ENCODE measurements at regions not wholly inside any gene's neighbourhood (a gene's known extent, or its start where the extent isn't known, plus 50 kb on each side); places are given as distances from the start of the nearest gene placed in this dataset.
"Not testable (repeated sequence)": the region's sequence is repeated elsewhere in the genome, so short reads cannot be mapped to it uniquely, and the experiment has no call there.

- H3K27ac Mint-ChIP-seq; DNase-seq; POLR2A ChIA-PET; H3K4me1 Mint-ChIP-seq (ENCODE audit: low read depth); CTCF ChIA-PET; H3K36me3 Mint-ChIP-seq; intact Hi-C loops (cut with micrococcal nuclease); H3K27me3 Mint-ChIP-seq; H3K4me3 Mint-ChIP-seq; H3K9me3 Mint-ChIP-seq: not testable (repeated sequence)
Observed at GRCh38 chr9:61628951-61629350, 439.1 kb downstream of the SPATA31A7 start.

GRCh38 chr9:61634192-61634591 lies 444.4 kb downstream of the SPATA31A7 start:
- Mint-ChIP-seq H3K4me1 (ENCODE audit: low read depth) (no peaks in the 10 kb centered on the region), H3K36me3 (no peaks in the 10 kb centered on the region), H3K27ac (no peak overlapping the region), H3K27me3 (no peaks in the 10 kb centered on the region), H3K9me3 (no peaks in the 10 kb centered on the region), H3K4me3 (no peak overlapping the region)
- ChIA-PET POLR2A (no interaction called here), CTCF (no interaction called here)
- no peak for DNase-seq
- intact Hi-C loops (cut with micrococcal nuclease), result no loop called here

- H3K27ac Mint-ChIP-seq; H3K36me3 Mint-ChIP-seq; H3K4me1 Mint-ChIP-seq (ENCODE audit: low read depth); H3K27me3 Mint-ChIP-seq; H3K4me3 Mint-ChIP-seq; DNase-seq; intact Hi-C loops (cut with micrococcal nuclease); POLR2A ChIA-PET; CTCF ChIA-PET: not testable (repeated sequence)
- H3K9me3 Mint-ChIP-seq, result peaks cover 20% of the 10 kb centered on the region
Observed at GRCh38 chr9:61664232-61664631, 474.4 kb downstream of the SPATA31A7 start.

GRCh38 chr9:61665330-61665751 lies 475.5 kb downstream of the SPATA31A7 start:
- intact Hi-C loops (cut with micrococcal nuclease), result no loop called here
- ChIA-PET POLR2A (no interaction called here), CTCF (no interaction called here)
- Mint-ChIP-seq H3K9me3 (peaks cover 26% of the 10 kb centered on the region), H3K4me3 (no peak overlapping the region), H3K27me3 (no peaks in the 10 kb centered on the region), H3K27ac (no peak overlapping the region), H3K4me1 (ENCODE audit: low read depth) (no peaks in the 10 kb centered on the region), H3K36me3 (peaks cover 4% of the 10 kb centered on the region)
- DNase-seq, result peak; percentile 1

GRCh38 chr9:61665829-61666228 lies 476.0 kb downstream of the SPATA31A7 start:
- Mint-ChIP-seq H3K27ac (no peak overlapping the region), H3K4me1 (ENCODE audit: low read depth) (no peaks in the 10 kb centered on the region), H3K9me3 (peaks cover 31% of the 10 kb centered on the region), H3K27me3 (no peaks in the 10 kb centered on the region), H3K4me3 (no peak overlapping the region), H3K36me3 (peaks cover 4% of the 10 kb centered on the region)
- ChIA-PET POLR2A (no interaction called here), CTCF (no interaction called here)
- peak; percentile 3 for DNase-seq
- intact Hi-C loops (cut with micrococcal nuclease), result no loop called here

GRCh38 chr9:61666310-61666709 lies 476.5 kb downstream of the SPATA31A7 start:
- intact Hi-C loops (cut with micrococcal nuclease), result no loop called here
- Mint-ChIP-seq H3K36me3 (peaks cover 6% of the 10 kb centered on the region), H3K27me3 (no peaks in the 10 kb centered on the region), H3K27ac (no peak overlapping the region), H3K9me3 (peaks cover 33% of the 10 kb centered on the region), H3K4me1 (ENCODE audit: low read depth) (no peaks in the 10 kb centered on the region), H3K4me3 (no peak overlapping the region)
- CTCF ChIA-PET, result no interaction called here
- DNase-seq, result peak; percentile 1
- POLR2A ChIA-PET, result no interaction called here

- DNase-seq, result no peak
- H3K27ac Mint-ChIP-seq, result no peak overlapping the region
- no peaks in the 10 kb centered on the region for H3K4me1 Mint-ChIP-seq (ENCODE audit: low read depth)
- H3K27me3 Mint-ChIP-seq, result no peaks in the 10 kb centered on the region
- intact Hi-C loops (cut with micrococcal nuclease), result no loop called here
- H3K4me3 Mint-ChIP-seq, result no peak overlapping the region
- peaks cover 6% of the 10 kb centered on the region for H3K36me3 Mint-ChIP-seq
- CTCF ChIA-PET, result no interaction called here
- POLR2A ChIA-PET, result no interaction called here
- peaks cover 35% of the 10 kb centered on the region for H3K9me3 Mint-ChIP-seq
Observed at GRCh38 chr9:61666849-61667371, 477.1 kb downstream of the SPATA31A7 start.

GRCh38 chr9:61667559-61668121 lies 477.8 kb downstream of the SPATA31A7 start:
- CTCF ChIA-PET, result no interaction called here
- DNase-seq, result peak; percentile 4
- POLR2A ChIA-PET, result no interaction called here
- Mint-ChIP-seq H3K4me1 (ENCODE audit: low read depth) (no peaks in the 10 kb centered on the region), H3K9me3 (peaks cover 35% of the 10 kb centered on the region), H3K36me3 (peaks cover 6% of the 10 kb centered on the region), H3K4me3 (no peak overlapping the region), H3K27ac (no peak overlapping the region), H3K27me3 (no peaks in the 10 kb centered on the region)
- intact Hi-C loops (cut with micrococcal nuclease), result no loop called here

GRCh38 chr9:61668201-61668600 lies 478.4 kb downstream of the SPATA31A7 start:
- POLR2A ChIA-PET; H3K27me3 Mint-ChIP-seq; H3K36me3 Mint-ChIP-seq; intact Hi-C loops (cut with micrococcal nuclease); CTCF ChIA-PET; H3K27ac Mint-ChIP-seq; H3K4me3 Mint-ChIP-seq; H3K4me1 Mint-ChIP-seq (ENCODE audit: low read depth): not testable (repeated sequence)
- peaks cover 36% of the 10 kb centered on the region for H3K9me3 Mint-ChIP-seq
- DNase-seq, result peak; percentile 5

GRCh38 chr9:61668846-61669245 lies 479.0 kb downstream of the SPATA31A7 start:
- Mint-ChIP-seq H3K36me3 (peaks cover 6% of the 10 kb centered on the region), H3K27me3 (no peaks in the 10 kb centered on the region), H3K27ac (no peak overlapping the region), H3K9me3 (peaks cover 40% of the 10 kb centered on the region), H3K4me1 (ENCODE audit: low read depth) (no peaks in the 10 kb centered on the region), H3K4me3 (no peak overlapping the region)
- intact Hi-C loops (cut with micrococcal nuclease), result no loop called here
- ChIA-PET CTCF (no interaction called here), POLR2A (no interaction called here)
- DNase-seq, result no peak

- CTCF ChIA-PET, result no interaction called here
- no peak overlapping the region for H3K4me3 Mint-ChIP-seq
- H3K9me3 Mint-ChIP-seq, result peaks cover 40% of the 10 kb centered on the region
- peaks cover 6% of the 10 kb centered on the region for H3K36me3 Mint-ChIP-seq
- H3K27me3 Mint-ChIP-seq, result no peaks in the 10 kb centered on the region
- intact Hi-C loops (cut with micrococcal nuclease), result no loop called here
- H3K27ac Mint-ChIP-seq, result no peak overlapping the region
- H3K4me1 Mint-ChIP-seq (ENCODE audit: low read depth), result no peaks in the 10 kb centered on the region
- DNase-seq, result no peak
- POLR2A ChIA-PET, result no interaction called here
Observed at GRCh38 chr9:61669352-61669751, 479.5 kb downstream of the SPATA31A7 start.

GRCh38 chr9:61669831-61670505 lies 480.1 kb downstream of the SPATA31A7 start:
- peak; percentile 4 for DNase-seq
- H3K27ac Mint-ChIP-seq; H3K36me3 Mint-ChIP-seq; POLR2A ChIA-PET; intact Hi-C loops (cut with micrococcal nuclease); H3K4me1 Mint-ChIP-seq (ENCODE audit: low read depth); CTCF ChIA-PET; H3K4me3 Mint-ChIP-seq; H3K27me3 Mint-ChIP-seq: not testable (repeated sequence)
- H3K9me3 Mint-ChIP-seq, result peaks cover 40% of the 10 kb centered on the region

- Mint-ChIP-seq H3K27ac (no peak overlapping the region), H3K4me3 (no peak overlapping the region), H3K36me3 (peaks cover 6% of the 10 kb centered on the region), H3K4me1 (ENCODE audit: low read depth) (no peaks in the 10 kb centered on the region), H3K9me3 (peaks cover 41% of the 10 kb centered on the region), H3K27me3 (no peaks in the 10 kb centered on the region)
- intact Hi-C loops (cut with micrococcal nuclease), result no loop called here
- no peak for DNase-seq
- CTCF ChIA-PET, result no interaction called here
- POLR2A ChIA-PET, result no interaction called here
Observed at GRCh38 chr9:61670616-61671015, 480.8 kb downstream of the SPATA31A7 start.
